Lower leg skin (tissue), 3 donors: ENCODE measurements at regions not wholly inside any gene's neighbourhood (a gene's known extent, or its start where the extent isn't known, plus 50 kb on each side); places are given as distances from the start of the nearest gene placed in this dataset.

ENCODE experiments used
- CTCF ChIP-seq, 3 donors: fragments of 450-650 bp; IDR thresholded peaks; one replicate each; pipeline ENCODE4 v1.5.1; 2016; ENCODE audit warnings: antibody characterized with exemption in 3 of 3, mild to moderate bottlenecking in 3 of 3, moderate library complexity in 2 of 3
- POLR2A ChIP-seq, 2 donors: fragments of 450-650 bp; IDR thresholded peaks; one replicate each; pipeline ENCODE4 v1.6.1; 2016 to 2017; ENCODE audit warnings: antibody characterized with exemption in 2 of 2, mild to moderate bottlenecking in 1 of 2, moderate library complexity in 1 of 2

- TF ChIP-seq CTCF (IDR thresholded peaks at IDR 0.05) (no peak), POLR2A (IDR thresholded peaks at IDR 0.05) (no peak)
These were observed 154.2 kb upstream of the PARP11 start for GRCh38 chr12:4027412-4027811.
